ENCODE measurements at regions not wholly inside any gene's neighbourhood (a gene's known extent, or its start where the extent isn't known, plus 50 kb on each side); places are given as distances from the start of the nearest gene placed in this dataset.
"Not testable (repeated sequence)": the region's sequence is repeated elsewhere in the genome, so short reads cannot be mapped to it uniquely, and the experiment has no call there.

- no peaks in the 10 kb centered on the region for H3K4me1 ChIP-seq (ENCODE audit: control insufficient read depth in 2 of 2, insufficient read depth in 2 of 2, low read length in 2 of 2)
- no peaks in the 10 kb centered on the region for H3K9me3 ChIP-seq (ENCODE audit: control insufficient read depth in 2 of 2, low read length in 2 of 2)
- H3K36me3 ChIP-seq (ENCODE audit: control insufficient read depth in 2 of 2, insufficient read depth in 2 of 2, low read length in 2 of 2): no peaks in the 10 kb centered on the region
- no peak overlapping the region for H3K27ac ChIP-seq (ENCODE audit: low read depth in 2 of 2, low read length in 2 of 2)
- no peaks in the 10 kb centered on the region for H3K27me3 ChIP-seq (ENCODE audit: control insufficient read depth in 2 of 2, insufficient read depth in 2 of 2, low read length in 2 of 2)
- no peak overlapping the region for H3K4me3 ChIP-seq (ENCODE audit: low read length in 2 of 2)
- no peak overlapping the region for H3K9ac ChIP-seq (ENCODE audit: low read depth in 1 of 2, low read length in 2 of 2)
These were observed 329.0 kb downstream of the C12orf75 start for GRCh38 chr12:105659355-105660075.

- H3K4me1 ChIP-seq (ENCODE audit: control insufficient read depth in 2 of 2, insufficient read depth in 2 of 2, low read length in 2 of 2); H3K9ac ChIP-seq (ENCODE audit: low read depth in 1 of 2, low read length in 2 of 2); H3K27me3 ChIP-seq (ENCODE audit: control insufficient read depth in 2 of 2, insufficient read depth in 2 of 2, low read length in 2 of 2); H3K4me3 ChIP-seq (ENCODE audit: low read length in 2 of 2); H3K9me3 ChIP-seq (ENCODE audit: control insufficient read depth in 2 of 2, low read length in 2 of 2); H3K27ac ChIP-seq (ENCODE audit: low read depth in 2 of 2, low read length in 2 of 2); H3K36me3 ChIP-seq (ENCODE audit: control insufficient read depth in 2 of 2, insufficient read depth in 2 of 2, low read length in 2 of 2): not testable (repeated sequence)
These were observed 334.3 kb downstream of the C12orf75 start for GRCh38 chr12:105664765-105665164.

- Histone ChIP-seq H3K9me3 (ENCODE audit: control insufficient read depth in 2 of 2, low read length in 2 of 2) (no peaks in the 10 kb centered on the region), H3K36me3 (ENCODE audit: control insufficient read depth in 2 of 2, insufficient read depth in 2 of 2, low read length in 2 of 2) (no peaks in the 10 kb centered on the region), H3K4me3 (ENCODE audit: low read length in 2 of 2) (no peak overlapping the region), H3K9ac (ENCODE audit: low read depth in 1 of 2, low read length in 2 of 2) (no peak overlapping the region), H3K4me1 (ENCODE audit: control insufficient read depth in 2 of 2, insufficient read depth in 2 of 2, low read length in 2 of 2) (no peaks in the 10 kb centered on the region), H3K27me3 (ENCODE audit: control insufficient read depth in 2 of 2, insufficient read depth in 2 of 2, low read length in 2 of 2) (no peaks in the 10 kb centered on the region), H3K27ac (ENCODE audit: low read depth in 2 of 2, low read length in 2 of 2) (no peak overlapping the region)
These were observed 334.9 kb downstream of the C12orf75 start for GRCh38 chr12:105665366-105665765.

- Histone ChIP-seq H3K9ac (ENCODE audit: low read depth in 1 of 2, low read length in 2 of 2) (no peak overlapping the region), H3K27me3 (ENCODE audit: control insufficient read depth in 2 of 2, insufficient read depth in 2 of 2, low read length in 2 of 2) (no peaks in the 10 kb centered on the region), H3K4me1 (ENCODE audit: control insufficient read depth in 2 of 2, insufficient read depth in 2 of 2, low read length in 2 of 2) (no peaks in the 10 kb centered on the region), H3K27ac (ENCODE audit: low read depth in 2 of 2, low read length in 2 of 2) (no peak overlapping the region), H3K4me3 (ENCODE audit: low read length in 2 of 2) (no peak overlapping the region), H3K36me3 (ENCODE audit: control insufficient read depth in 2 of 2, insufficient read depth in 2 of 2, low read length in 2 of 2) (no peaks in the 10 kb centered on the region), H3K9me3 (ENCODE audit: control insufficient read depth in 2 of 2, low read length in 2 of 2) (no peaks in the 10 kb centered on the region)
These were observed 337.7 kb downstream of the C12orf75 start for GRCh38 chr12:105667973-105668743.

- H3K9me3 ChIP-seq (ENCODE audit: control insufficient read depth in 2 of 2, low read length in 2 of 2): no peaks in the 10 kb centered on the region
These were observed 340.2 kb downstream of the C12orf75 start for GRCh38 chr12:105670672-105671071.

GRCh38 chr12:105671720-105672119 lies 341.2 kb downstream of the C12orf75 start:
- no peaks in the 10 kb centered on the region for H3K36me3 ChIP-seq (ENCODE audit: control insufficient read depth in 2 of 2, insufficient read depth in 2 of 2, low read length in 2 of 2)
- H3K27ac ChIP-seq (ENCODE audit: low read depth in 2 of 2, low read length in 2 of 2): peak overlapping the region; percentile 20 to 25
- H3K9me3 ChIP-seq (ENCODE audit: control insufficient read depth in 2 of 2, low read length in 2 of 2): no peaks in the 10 kb centered on the region
- no peaks in the 10 kb centered on the region for H3K27me3 ChIP-seq (ENCODE audit: control insufficient read depth in 2 of 2, insufficient read depth in 2 of 2, low read length in 2 of 2)
- no peak overlapping the region for H3K9ac ChIP-seq (ENCODE audit: low read depth in 1 of 2, low read length in 2 of 2)
- peaks cover 12 to 13% of the 10 kb centered on the region in 2 donors for H3K4me1 ChIP-seq (ENCODE audit: control insufficient read depth in 2 of 2, insufficient read depth in 2 of 2, low read length in 2 of 2)
- no peak overlapping the region for H3K4me3 ChIP-seq (ENCODE audit: low read length in 2 of 2)

More at GRCh38 chr12:105670672-105671071, 340.2 kb downstream of the C12orf75 start:
- H3K27ac ChIP-seq (ENCODE audit: low read depth in 2 of 2, low read length in 2 of 2): no peak overlapping the region
- no peak overlapping the region for H3K9ac ChIP-seq (ENCODE audit: low read depth in 1 of 2, low read length in 2 of 2)
- no peaks in the 10 kb centered on the region for H3K36me3 ChIP-seq (ENCODE audit: control insufficient read depth in 2 of 2, insufficient read depth in 2 of 2, low read length in 2 of 2)
- no peaks in the 10 kb centered on the region for H3K27me3 ChIP-seq (ENCODE audit: control insufficient read depth in 2 of 2, insufficient read depth in 2 of 2, low read length in 2 of 2)
- H3K4me1 ChIP-seq (ENCODE audit: control insufficient read depth in 2 of 2, insufficient read depth in 2 of 2, low read length in 2 of 2): peaks cover 3 to 4% of the 10 kb centered on the region in 2 donors
- H3K4me3 ChIP-seq (ENCODE audit: low read length in 2 of 2): no peak overlapping the region

GRCh38 chr12:105672121-105672975 lies 341.9 kb downstream of the C12orf75 start:
- H3K36me3 ChIP-seq (ENCODE audit: control insufficient read depth in 2 of 2, insufficient read depth in 2 of 2, low read length in 2 of 2): no peaks in the 10 kb centered on the region
- peak overlapping the region; percentile 20 to 25 for H3K27ac ChIP-seq (ENCODE audit: low read depth in 2 of 2, low read length in 2 of 2)
- H3K9ac ChIP-seq (ENCODE audit: low read depth in 1 of 2, low read length in 2 of 2): no peak overlapping the region
- H3K27me3 ChIP-seq (ENCODE audit: control insufficient read depth in 2 of 2, insufficient read depth in 2 of 2, low read length in 2 of 2): no peaks in the 10 kb centered on the region
- H3K4me1 ChIP-seq (ENCODE audit: control insufficient read depth in 2 of 2, insufficient read depth in 2 of 2, low read length in 2 of 2): peaks cover 16 to 18% of the 10 kb centered on the region in 2 donors
- H3K9me3 ChIP-seq (ENCODE audit: control insufficient read depth in 2 of 2, low read length in 2 of 2): no peaks in the 10 kb centered on the region
- no peak overlapping the region for H3K4me3 ChIP-seq (ENCODE audit: low read length in 2 of 2)

GRCh38 chr12:105674871-105675699 lies 344.6 kb downstream of the C12orf75 start:
- Histone ChIP-seq H3K9ac (ENCODE audit: low read depth in 1 of 2, low read length in 2 of 2) (no peak overlapping the region), H3K9me3 (ENCODE audit: control insufficient read depth in 2 of 2, low read length in 2 of 2) (no peaks in the 10 kb centered on the region), H3K27ac (ENCODE audit: low read depth in 2 of 2, low read length in 2 of 2) (peak overlapping the region; percentile 44 to 74), H3K36me3 (ENCODE audit: control insufficient read depth in 2 of 2, insufficient read depth in 2 of 2, low read length in 2 of 2) (no peaks in the 10 kb centered on the region), H3K4me3 (ENCODE audit: low read length in 2 of 2) (no peak overlapping the region), H3K4me1 (ENCODE audit: control insufficient read depth in 2 of 2, insufficient read depth in 2 of 2, low read length in 2 of 2) (peaks cover 17 to 19% of the 10 kb centered on the region in 2 donors), H3K27me3 (ENCODE audit: control insufficient read depth in 2 of 2, insufficient read depth in 2 of 2, low read length in 2 of 2) (no peaks in the 10 kb centered on the region)

GRCh38 chr12:105676694-105677093 lies 346.2 kb downstream of the C12orf75 start:
- Histone ChIP-seq H3K9ac (ENCODE audit: low read depth in 1 of 2, low read length in 2 of 2) (no peak overlapping the region), H3K4me1 (ENCODE audit: control insufficient read depth in 2 of 2, insufficient read depth in 2 of 2, low read length in 2 of 2) (peaks cover 17 to 19% of the 10 kb centered on the region in 2 donors), H3K27me3 (ENCODE audit: control insufficient read depth in 2 of 2, insufficient read depth in 2 of 2, low read length in 2 of 2) (no peaks in the 10 kb centered on the region), H3K27ac (ENCODE audit: low read depth in 2 of 2, low read length in 2 of 2) (peak overlapping the region; percentile 61 to 74), H3K4me3 (ENCODE audit: low read length in 2 of 2) (no peak overlapping the region), H3K9me3 (ENCODE audit: control insufficient read depth in 2 of 2, low read length in 2 of 2) (no peaks in the 10 kb centered on the region), H3K36me3 (ENCODE audit: control insufficient read depth in 2 of 2, insufficient read depth in 2 of 2, low read length in 2 of 2) (no peaks in the 10 kb centered on the region)

All from mucosa of rectum (tissue), 2 donors.